ENCODE measurements at regions not wholly inside any gene's neighbourhood (a gene's known extent, or its start where the extent isn't known, plus 50 kb on each side); places are given as distances from the start of the nearest gene placed in this dataset.

- Histone ChIP-seq H3K4me1 (no peaks in the 10 kb centered on the region), H3K27me3 (no peaks in the 10 kb centered on the region), H3K9me3 (no peaks in the 10 kb centered on the region), H3K27ac (no peak overlapping the region), H3K36me3 (no peaks in the 10 kb centered on the region), H3K4me3 (no peak overlapping the region)
- intact Hi-C loops (cut with DNase I): no loop called here
- WGBS, 2 donors: 91 to 93% methylated on average over 4 of the region's 4 CpGs
- TF ChIP-seq CTCF (IDR thresholded peaks at IDR 0.05) (no peak), POLR2A (IDR thresholded peaks at IDR 0.05) (no peak), EP300 (IDR thresholded peaks at IDR 0.05) (no peak), POLR2AphosphoS5 (IDR thresholded peaks at IDR 0.05) (no peak)
- DNase-seq: no peak
These were observed 67.4 kb upstream of the VRK2 start for GRCh38 chr2:57979158-57979557.

GRCh38 chr2:57981083-57981768 lies 65.4 kb upstream of the VRK2 start:
- no peak overlapping the region for H3K4me3 ChIP-seq
- intact Hi-C loops (cut with DNase I): no loop called here
- H3K27ac ChIP-seq: no peak overlapping the region
- TF ChIP-seq POLR2A (IDR thresholded peaks at IDR 0.05) (no peak), EP300 (IDR thresholded peaks at IDR 0.05) (no peak), POLR2AphosphoS5 (IDR thresholded peaks at IDR 0.05) (no peak), CTCF (IDR thresholded peaks at IDR 0.05) (no peak)
- no peaks in the 10 kb centered on the region for H3K36me3 ChIP-seq
- no peaks in the 10 kb centered on the region for H3K9me3 ChIP-seq
- 51 to 67% methylated on average over 1 of the region's 1 CpG for WGBS, 2 donors
- no peaks in the 10 kb centered on the region for H3K4me1 ChIP-seq
- no peaks in the 10 kb centered on the region for H3K27me3 ChIP-seq
- no peak for DNase-seq

GRCh38 chr2:57987835-57988573 lies 58.6 kb upstream of the VRK2 start:
- no peak overlapping the region for H3K27ac ChIP-seq
- DNase-seq: no peak
- TF ChIP-seq EP300 (IDR thresholded peaks at IDR 0.05) (no peak), POLR2A (IDR thresholded peaks at IDR 0.05) (no peak), POLR2AphosphoS5 (IDR thresholded peaks at IDR 0.05) (no peak), CTCF (IDR thresholded peaks at IDR 0.05) (no peak)
- H3K9me3 ChIP-seq: no peaks in the 10 kb centered on the region
- no peaks in the 10 kb centered on the region for H3K4me1 ChIP-seq
- no peak overlapping the region for H3K4me3 ChIP-seq
- intact Hi-C loops (cut with DNase I): no loop called here
- H3K27me3 ChIP-seq: no peaks in the 10 kb centered on the region
- H3K36me3 ChIP-seq: no peaks in the 10 kb centered on the region

- Histone ChIP-seq H3K27ac (no peak overlapping the region), H3K4me1 (no peaks in the 10 kb centered on the region), H3K27me3 (no peaks in the 10 kb centered on the region), H3K9me3 (no peaks in the 10 kb centered on the region), H3K4me3 (no peak overlapping the region), H3K36me3 (no peaks in the 10 kb centered on the region)
- intact Hi-C loops (cut with DNase I): no loop called here
- whole genome bisulfite sequencing, 2 donors: 54 to 70% methylated on average over 2 of the region's 2 CpGs
- no peak for DNase-seq
- TF ChIP-seq CTCF (IDR thresholded peaks at IDR 0.05): no peak
- no peak for TF ChIP-seq POLR2A (IDR thresholded peaks at IDR 0.05)
- no peak for TF ChIP-seq EP300 (IDR thresholded peaks at IDR 0.05)
- TF ChIP-seq POLR2AphosphoS5 (IDR thresholded peaks at IDR 0.05): no peak
These were observed 56.4 kb upstream of the VRK2 start for GRCh38 chr2:57990118-57990725.

Small RNAs in the stretch of these regions (small RNA-seq; reads per million reads assigned to genes)
- gene PPIAP63: 0 reads per million in 3 donors
- gene RF00592: 0 reads per million in 3 donors
